ENCODE measurements at regions not wholly inside any gene's neighbourhood (a gene's known extent, or its start where the extent isn't known, plus 50 kb on each side); places are given as distances from the start of the nearest gene placed in this dataset.

DNA sequence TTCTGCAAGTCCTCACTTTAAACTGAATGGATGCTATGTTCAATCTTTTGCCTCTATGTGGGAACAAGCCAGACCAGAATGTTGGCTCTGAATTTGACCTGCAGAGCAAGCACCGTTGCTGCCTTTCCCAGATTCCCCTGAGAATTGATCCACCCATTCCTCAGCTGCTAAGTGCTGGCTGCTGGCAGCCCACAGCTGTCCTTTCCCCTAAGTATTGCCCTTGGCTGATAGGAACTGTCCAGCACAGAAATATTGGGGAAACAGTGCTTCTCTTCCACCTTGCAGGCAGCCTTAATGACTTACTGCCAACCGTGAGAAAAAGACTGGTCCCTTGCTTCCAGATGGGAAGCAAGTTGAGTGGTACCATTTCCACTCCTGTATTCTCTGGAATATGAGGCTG is 475.9 kb downstream of the PDHA2 start:
- DNase-seq (ENCODE audit: low read depth) = no peak

DNA sequence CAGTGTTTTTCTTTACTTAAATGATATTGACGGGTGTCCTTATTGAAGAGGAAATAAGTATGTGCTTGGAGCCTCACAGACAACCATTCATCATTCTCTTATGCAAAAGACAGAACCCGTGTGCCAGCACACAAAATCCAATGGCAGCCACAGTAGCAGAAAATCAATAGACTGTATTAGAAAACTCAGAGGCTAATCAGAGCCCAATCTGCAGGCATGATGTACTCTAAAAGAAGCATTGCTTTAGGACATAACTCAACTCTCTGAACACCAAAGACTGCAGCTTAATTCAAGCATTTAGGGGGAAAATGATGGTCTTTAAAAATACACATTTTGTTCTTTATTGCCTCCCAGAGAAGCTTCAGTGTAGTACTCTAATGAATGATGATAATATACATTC is 476.9 kb downstream of the PDHA2 start:
- DNase-seq (ENCODE audit: low read depth) = no peak

DNA sequence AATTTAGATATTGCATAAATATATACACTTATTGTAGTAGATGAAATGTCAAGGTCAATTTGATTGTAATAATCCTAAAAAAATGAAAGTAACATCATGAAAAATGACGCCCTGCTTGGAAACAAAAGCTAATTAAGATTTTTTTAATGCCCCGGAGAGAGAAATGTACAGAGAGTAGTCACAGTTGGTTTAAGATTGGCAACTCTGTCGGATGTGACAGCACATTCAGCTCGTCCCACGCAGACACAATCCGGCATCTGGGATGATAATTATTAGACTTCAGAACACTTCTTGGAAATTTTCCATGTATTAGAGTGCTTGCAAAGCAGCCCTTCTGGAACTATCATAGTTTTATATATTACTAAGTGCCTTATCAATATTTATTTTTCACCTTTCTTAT is 478.0 kb downstream of the PDHA2 start:
- no peak for DNase-seq (ENCODE audit: low read depth)

DNA sequence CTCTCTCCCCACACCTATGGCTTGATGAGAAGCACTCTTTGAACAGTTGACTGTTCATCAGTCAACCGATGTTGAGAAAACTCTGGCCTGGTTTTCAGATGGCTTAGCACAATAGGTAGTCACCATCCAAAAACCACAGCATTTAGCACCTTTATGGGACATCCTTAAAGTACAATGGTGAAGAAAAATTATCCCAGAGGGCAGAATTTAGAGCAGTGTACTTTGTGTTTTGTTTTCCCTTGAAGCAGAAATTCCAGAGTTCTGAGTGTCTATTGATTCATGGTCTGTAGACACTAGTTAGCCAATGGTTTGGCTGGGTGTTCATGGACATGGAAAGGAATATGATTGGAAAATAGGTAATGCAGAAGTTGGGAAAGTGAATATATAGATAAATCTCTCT is 487.0 kb downstream of the PDHA2 start:
- DNase-seq (ENCODE audit: low read depth) = no peak

DNA sequence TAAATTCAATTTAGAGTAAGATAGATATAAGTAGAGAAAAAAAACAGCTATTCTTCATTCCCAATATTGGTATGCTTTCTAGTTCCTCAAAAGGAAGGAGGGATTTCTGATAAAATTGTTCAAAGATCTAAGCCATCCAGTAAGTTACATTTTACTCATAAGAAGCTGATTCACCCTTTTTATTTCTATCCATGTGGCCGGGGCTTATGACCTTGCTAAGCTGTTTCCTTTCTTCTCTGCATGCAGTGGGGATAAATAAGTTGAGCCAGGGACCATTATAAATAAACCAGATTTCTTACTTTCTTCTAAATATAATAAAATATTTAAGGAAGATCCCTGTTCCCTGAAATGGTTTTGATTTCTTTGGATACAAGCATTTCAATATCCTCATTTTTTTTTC is 502.3 kb downstream of the PDHA2 start:
- DNase-seq (ENCODE audit: low read depth) = no peak

DNA sequence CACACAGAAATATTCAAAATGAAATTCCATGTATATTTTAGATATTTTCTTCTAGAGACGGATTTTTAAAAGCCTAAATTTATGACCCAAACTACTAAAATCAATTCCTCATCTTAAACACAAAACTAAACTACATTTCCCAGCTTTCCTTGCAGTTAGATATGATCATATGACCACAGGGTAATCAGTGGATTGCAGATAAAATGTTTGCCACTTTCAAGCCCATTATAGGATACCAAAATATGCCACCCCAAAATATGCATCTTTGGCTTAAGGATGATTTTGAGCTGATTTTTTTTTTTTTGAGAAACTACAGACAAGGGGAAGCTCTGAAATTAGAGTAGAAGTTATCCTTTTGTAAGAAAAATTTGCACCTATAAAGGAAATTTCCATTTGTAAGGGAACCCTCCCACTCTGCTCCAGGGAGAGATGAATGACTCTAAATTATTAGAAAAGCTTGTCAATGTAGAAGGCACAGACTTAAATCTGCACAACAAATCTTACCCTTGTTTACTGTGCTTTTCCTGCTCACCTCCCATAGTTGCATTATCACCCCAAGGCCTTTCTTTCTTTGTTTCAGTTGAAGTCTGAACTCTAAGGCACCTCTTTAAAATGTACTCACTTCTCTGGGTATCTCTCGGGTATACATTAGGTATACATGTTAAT is 503.0 kb downstream of the PDHA2 start:
- DNase-seq (ENCODE audit: low read depth) = no peak

DNA sequence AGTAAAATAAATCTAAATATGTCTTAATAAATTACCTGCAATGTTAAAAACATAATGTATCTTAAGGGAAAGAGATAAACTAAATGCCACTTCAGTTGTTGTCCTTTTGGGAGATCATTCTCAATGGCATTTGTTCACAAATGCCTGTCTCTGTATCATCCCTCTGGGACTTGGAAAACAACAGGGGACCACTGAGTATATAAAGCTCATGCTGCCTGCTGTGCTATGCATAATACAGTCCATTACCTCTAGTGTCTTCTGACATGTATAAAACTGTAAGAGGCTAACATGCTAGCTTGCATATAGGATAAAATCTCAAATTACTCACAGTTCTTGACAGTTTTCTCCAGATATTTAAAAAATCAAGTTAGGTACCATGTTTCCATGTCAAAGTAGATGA is 503.9 kb downstream of the PDHA2 start:
- no peak for DNase-seq (ENCODE audit: low read depth)

DNA sequence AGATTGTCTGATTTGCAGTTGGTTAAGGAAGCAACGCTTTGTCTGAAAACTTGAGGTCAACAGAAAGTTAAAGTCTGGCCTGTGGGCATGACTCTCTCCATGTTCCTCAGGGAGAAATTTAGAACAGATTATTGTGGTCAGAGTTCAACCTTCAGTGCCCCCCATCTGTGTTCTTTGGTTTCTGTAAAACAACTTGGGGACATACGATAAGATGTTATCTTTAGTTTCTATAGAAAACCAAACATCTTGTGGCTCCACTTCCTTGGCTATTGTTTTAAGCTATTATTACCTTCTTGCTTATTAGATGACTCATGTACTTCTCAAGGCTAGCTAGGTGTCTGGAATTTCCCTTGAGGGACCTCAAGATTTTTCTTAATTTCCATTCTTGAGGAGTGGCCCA is 507.7 kb downstream of the PDHA2 start:
- DNase-seq (ENCODE audit: low read depth) = no peak

DNA sequence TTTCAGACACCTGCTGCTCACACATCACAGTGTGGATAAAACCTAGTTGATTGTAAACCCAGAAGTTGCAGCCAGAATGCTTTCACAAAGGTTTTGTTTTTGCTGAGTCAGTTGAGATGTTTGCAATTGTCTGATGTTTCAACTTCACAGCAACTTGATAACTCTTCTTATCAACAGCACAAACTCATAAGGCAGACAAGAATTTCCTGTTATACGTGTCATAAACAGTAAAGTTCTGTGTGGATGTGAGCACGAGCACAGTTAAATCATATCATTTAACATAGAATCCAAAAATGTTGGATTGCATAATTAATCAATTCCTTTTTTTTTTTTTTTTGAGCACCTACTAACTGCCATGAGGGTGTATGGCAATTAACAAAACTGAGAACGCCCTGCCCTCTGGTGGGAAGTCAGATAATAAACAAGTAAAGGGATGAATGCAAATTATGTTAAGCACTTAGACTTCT is 512.2 kb downstream of the PDHA2 start:
- DNase-seq (ENCODE audit: low read depth) = no peak

DNA sequence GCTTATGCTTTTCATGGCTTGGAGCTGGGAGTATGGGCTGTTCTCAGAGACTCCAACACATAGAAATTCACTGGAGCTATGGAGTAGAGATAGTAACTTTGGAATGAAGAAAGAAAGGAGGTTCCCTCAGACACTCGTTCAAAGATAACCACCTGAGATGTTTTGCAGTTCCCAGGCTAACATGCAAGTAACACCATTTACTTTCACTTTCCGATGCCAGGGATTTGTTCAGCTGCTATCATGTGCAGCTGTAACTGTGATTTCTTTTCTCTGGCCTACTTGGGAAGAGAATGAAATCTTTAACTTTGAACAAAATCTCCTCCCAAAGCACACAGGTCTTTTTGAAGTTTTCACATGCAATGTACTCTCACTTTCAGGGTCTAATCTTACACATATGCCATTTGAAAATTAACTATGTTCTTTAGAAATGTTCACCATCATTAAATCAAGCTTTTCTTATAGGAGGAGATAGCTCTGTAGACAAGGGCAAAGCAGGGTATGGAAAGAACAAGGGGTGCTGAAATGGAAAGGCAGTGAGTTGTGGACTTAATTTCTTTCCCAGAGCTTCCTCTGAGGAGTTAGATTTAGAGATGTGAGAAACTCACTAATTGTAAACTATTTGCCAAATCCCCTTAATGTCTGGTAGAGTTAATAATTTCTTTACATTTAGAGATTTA is 514.3 kb downstream of the PDHA2 start:
- DNase-seq (ENCODE audit: low read depth) = no peak

DNA sequence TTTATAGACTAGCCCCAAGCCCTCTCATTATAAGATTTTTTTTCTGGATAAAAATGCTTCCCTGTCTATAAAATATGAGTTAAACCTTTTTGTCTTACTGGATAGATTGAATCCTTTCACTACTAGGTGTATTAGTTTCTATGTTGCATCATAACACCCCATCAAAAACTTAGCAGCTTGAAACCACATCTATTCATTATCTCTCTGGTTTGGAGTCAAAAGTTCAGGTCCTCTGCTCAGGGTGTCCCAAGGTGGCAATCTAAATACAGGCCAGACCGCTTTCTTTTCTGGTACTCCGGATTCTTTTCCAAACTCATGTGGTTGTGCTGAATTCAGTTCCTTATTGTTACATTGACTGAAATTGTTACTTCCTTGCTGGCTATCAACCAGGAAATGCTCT is 515.5 kb downstream of the PDHA2 start:
- no peak for DNase-seq (ENCODE audit: low read depth)

DNA sequence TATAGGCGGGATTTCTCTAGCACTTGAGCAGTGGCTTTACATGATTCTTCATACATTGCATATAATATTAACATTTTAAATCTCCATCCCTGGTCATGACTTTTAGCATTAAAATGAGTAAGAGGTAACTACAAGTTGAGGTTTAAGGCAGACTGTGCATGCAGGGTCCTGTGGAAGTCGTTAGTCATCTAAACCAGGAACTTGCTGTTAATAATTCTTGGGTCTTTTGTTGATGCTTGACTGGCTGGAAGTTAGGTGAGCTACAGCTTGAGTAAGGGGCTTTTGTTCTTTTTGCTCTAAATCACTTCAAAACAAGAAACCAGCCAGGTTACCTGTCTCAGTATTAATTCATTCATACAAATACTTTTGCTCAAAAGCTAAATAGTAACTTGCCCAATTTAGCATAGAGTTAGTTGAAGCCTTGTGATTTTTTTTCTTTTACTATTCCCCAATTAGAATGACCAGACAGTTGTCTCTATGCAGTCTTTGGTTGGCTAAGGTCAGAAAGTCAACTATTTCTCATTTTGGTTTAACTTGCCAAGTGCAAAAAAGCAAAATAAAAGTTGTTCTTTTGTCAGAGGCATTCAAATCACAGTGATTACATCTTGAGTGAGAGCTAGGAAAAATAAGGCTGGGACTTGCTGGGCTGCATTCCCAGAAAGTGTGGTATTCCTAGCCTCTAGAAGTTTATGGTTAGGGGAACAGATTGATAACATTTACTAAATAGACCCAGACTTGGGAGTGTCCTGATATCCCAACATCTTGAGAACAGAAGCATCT is 516.9 kb downstream of the PDHA2 start:
- no peak for DNase-seq (ENCODE audit: low read depth)

DNA sequence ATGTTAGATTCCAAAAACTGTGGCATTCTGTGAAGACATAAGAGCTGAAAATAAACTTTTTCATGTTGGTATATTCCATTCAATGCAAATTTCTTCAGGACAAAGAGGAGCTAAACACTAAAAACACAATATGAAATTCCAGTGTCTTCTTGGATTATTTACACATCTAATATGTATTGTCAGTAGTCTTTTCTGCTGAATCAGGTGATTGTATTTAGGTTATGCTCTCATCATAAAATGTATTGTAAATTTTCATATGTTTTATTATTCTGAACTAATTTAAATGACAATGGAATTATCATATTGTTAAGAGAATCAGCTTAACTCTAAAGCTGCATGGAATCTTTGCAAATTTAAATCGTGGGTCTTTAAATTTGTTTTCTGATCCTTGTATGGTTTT is 526.7 kb downstream of the PDHA2 start:
- no peak for DNase-seq (ENCODE audit: low read depth)

DNA sequence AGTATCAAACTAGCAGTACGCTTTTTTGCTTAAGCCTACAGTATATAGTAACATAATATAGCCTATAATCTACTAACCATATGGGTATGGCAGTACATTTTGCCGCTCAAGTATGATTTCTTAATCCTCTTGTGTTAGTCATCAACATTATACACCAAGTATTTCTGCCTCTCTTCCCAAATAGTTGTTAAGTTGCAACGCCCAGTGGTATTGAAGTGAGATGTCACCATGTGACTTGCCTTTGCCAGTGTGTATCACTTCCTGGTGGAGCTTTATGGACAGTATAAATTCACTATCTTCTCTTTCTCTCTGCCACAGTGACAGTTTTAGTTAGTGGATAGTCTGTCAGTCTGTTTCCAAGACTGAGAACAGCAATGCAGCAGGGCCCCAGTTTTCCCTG is 535.5 kb downstream of the PDHA2 start:
- DNase-seq (ENCODE audit: low read depth) = no peak

DNA sequence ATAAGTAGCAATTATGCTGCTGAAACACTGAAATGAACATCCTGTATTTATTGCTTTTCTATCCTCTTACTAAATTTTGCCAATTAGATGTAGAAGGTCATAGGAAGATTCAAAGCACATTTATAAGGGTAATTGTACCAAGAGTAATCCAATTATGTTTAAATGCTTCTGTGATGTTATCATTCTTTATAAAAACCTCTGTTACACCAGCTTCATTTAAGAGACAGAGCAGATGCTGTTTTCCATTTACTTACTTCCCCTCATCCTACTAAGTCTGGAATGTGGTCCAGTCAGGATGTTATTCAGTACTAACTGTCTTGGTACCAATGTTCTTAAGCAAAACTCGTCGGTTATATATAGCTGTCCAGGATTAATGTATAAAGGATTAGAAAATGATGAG is 539.6 kb downstream of the PDHA2 start:
- no peak for DNase-seq (ENCODE audit: low read depth)

DNA sequence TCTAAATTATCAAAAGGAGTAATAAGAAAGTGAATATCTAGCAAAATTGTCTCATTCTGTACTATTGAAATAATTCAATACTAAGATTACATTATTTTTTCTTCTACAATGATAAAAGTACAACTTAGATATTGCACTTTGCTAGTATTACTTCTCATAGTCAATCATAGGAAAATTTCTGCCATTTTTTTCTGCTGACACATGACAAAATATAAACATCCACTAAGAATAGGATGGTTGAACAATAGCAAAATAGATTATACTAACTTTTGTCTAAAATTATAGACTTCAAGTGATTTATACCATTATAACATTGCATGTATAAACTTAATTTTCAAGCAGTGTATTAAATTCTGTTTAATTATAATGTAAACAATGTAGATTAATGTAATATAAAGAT is 540.2 kb downstream of the PDHA2 start:
- no peak for DNase-seq (ENCODE audit: low read depth)

DNA sequence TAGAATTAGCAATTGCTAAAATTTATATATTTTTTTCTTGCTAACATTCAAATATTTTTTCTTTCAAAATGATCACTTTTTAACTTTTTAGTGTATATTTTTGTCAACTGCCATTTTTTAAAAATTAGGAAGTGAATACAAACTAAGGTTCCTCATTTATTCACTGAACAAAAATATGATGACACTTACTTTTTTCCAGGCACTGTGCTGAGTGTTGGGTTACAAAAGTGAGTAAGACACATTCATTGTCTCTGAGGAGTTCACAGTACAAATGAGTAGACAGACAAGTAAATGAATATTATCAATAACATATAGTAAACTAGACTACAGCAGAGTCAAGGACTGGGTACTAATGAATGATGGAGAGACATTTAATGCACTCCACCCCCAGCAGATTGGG is 543.5 kb downstream of the PDHA2 start:
- DNase-seq (ENCODE audit: low read depth) = no peak

DNA sequence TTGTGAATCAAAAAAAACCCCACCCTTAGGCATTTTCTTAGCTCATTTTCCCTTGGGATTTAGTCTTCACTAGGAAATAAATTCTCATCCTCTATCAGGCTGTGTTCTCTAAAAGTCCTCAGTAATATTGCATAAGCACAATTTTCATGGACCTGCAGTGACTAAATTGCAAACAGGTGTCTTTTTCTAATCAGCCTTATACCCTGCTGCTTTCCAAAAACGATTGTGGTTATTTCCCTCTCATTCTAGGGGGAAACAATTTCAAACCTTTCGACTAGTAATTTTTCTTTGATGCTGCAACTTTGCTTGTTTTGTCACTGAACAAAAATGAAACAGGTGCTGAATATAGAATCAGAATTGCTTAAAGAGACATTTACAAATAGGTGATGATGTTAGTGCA is 549.9 kb downstream of the PDHA2 start:
- no peak for DNase-seq (ENCODE audit: low read depth)

DNA sequence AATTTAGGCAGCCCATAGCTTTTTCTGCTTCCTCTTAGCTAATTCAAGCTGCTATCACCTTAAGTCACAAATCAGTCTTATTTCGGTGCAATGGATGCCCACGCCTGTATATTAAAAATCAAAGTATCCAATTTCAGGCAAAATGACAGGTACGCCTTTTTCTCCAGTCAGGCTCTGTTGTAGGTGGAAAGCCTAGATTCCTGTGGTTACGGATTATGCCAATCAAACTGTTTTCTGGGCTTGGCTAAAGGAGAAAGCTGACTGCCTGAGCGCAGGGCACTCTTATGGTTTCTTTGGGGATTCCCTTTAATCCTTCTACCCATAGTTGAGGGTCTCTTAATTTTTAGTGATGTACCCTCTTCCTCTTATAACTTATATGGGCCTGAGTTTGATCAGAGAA is 550.5 kb downstream of the PDHA2 start:
- no peak for DNase-seq (ENCODE audit: low read depth)

DNA sequence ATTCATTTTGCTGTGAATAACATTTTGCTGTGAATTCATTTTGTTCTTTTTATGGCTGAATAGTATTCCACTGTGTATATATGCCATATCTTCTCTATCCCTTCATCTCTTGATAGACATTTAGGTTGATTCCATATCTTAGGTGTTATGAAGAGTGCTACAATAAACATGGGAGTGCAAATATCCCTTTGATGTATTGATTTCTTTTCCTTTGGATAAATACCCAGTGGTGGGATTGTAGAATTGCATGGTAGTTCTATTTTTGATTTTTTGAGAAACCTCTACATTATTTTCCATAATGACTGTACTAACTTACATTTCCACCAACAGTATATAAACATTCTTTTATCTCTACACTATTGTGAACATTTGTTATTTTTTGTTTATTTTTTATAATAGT is 555.9 kb downstream of the PDHA2 start:
- DNase-seq (ENCODE audit: low read depth) = no peak

DNA sequence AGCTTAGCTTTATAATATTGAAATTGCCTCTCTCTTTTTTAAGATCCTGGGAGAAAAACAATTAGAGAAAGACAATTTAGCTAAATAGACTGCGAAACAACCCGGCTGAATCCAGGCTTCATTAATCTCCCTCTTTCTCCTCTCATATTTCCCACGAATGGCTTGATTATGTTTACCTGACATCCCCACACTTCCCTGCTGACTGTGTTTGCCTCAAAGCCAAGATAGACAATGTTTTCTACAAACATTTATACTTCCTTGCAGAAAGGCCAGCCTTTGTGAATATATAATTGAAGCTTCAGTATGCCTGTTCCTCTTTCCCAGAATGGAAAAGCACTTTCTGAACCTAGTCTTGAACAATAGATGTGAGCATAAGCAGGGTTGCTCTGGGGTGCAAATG is 566.8 kb downstream of the PDHA2 start:
- DNase-seq (ENCODE audit: low read depth) = no peak

DNA sequence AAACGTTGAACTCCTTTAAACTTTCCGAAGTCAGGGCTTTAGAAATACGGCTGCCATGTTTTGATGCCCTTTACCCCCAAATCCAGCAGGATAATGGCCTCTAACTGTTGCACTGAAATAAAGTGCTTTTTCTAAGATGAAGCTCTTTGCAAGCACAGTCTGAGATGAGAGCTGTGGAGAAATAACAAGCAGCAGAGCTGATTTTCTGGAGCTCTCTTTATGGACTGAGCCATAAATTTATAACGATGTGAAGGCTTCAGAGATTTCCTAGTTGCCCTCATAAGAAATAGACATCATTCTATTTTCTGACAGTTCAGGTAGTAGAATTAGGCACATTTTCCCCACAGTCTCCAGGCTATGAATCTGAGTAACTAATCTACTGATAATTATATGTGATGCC is 567.3 kb downstream of the PDHA2 start:
- DNase-seq (ENCODE audit: low read depth) = no peak

Measured in Daoy (cell line).